ENCODE measurements at regions not wholly inside any gene's neighbourhood (a gene's known extent, or its start where the extent isn't known, plus 50 kb on each side); places are given as distances from the start of the nearest gene placed in this dataset.

- no peaks in the 10 kb centered on the region for H4K20me1 ChIP-seq (ENCODE audit: insufficient read depth, poor library complexity, severe bottlenecking)
- 76% methylated on average over 9 of the region's 9 CpGs for WGBS (ENCODE audit: low lambda C conversion rate, missing lambda C conversion rate)
- no peak overlapping the region for H2AFZ ChIP-seq
Measured at GRCh38 chr15:56805466-56806147, 72.3 kb upstream of the ZNF280D start.

GRCh38 chr15:56804938-56805337 is 71.6 kb upstream of the ZNF280D start:
- Histone ChIP-seq H3K27ac (no peak overlapping the region), H3K4me3 (no peak overlapping the region), H3K9me3 (ENCODE audit: low read depth) (peaks cover 10% of the 10 kb centered on the region), H3K4me2 (no peak overlapping the region), H2AFZ (no peak overlapping the region), H3K9me2 (replicated peaks; ENCODE audit: insufficient read depth) (no peaks in the 10 kb centered on the region), H3K79me2 (no peaks in the 10 kb centered on the region), H4K20me1 (ENCODE audit: insufficient read depth, poor library complexity, severe bottlenecking) (no peaks in the 10 kb centered on the region), H3K4me1 (ENCODE audit: insufficient read depth) (no peaks in the 10 kb centered on the region), H3K27me3 (no peaks in the 10 kb centered on the region), H3K36me3 (replicated peaks; ENCODE audit: insufficient read depth, low read depth) (no peaks in the 10 kb centered on the region)
- DNase-seq (ENCODE audit: low spot score) = no peak
- TF ChIP-seq CTCF (IDR thresholded peaks at IDR 0.05; ENCODE audit: poor library complexity) (no peak), EZH2 (IDR thresholded peaks at IDR 0.05; ENCODE audit: borderline replicate concordance) (no peak)
- WGBS (ENCODE audit: low lambda C conversion rate, missing lambda C conversion rate) = 73% methylated on average over 3 of the region's 3 CpGs

More at GRCh38 chr15:56805466-56806147, 72.3 kb upstream of the ZNF280D start:
- H3K27ac ChIP-seq = no peak overlapping the region
- H3K4me2 ChIP-seq = peak overlapping the region; percentile 27
- no peaks in the 10 kb centered on the region for H3K36me3 ChIP-seq (replicated peaks; ENCODE audit: insufficient read depth, low read depth)
- no peaks in the 10 kb centered on the region for H3K4me1 ChIP-seq (ENCODE audit: insufficient read depth)
- TF ChIP-seq EZH2 (IDR thresholded peaks at IDR 0.05; ENCODE audit: borderline replicate concordance) = no peak
- no peak for TF ChIP-seq EZH2phosphoT487 (IDR thresholded peaks at IDR 0.05; ENCODE audit: low read depth, severe bottlenecking, unreplicated experiment)
- no peak for TF ChIP-seq CTCF (IDR thresholded peaks at IDR 0.05; ENCODE audit: poor library complexity)
- H3K79me2 ChIP-seq = no peaks in the 10 kb centered on the region
- H3K9me3 ChIP-seq (ENCODE audit: low read depth) = peaks cover 10% of the 10 kb centered on the region
- DNase-seq (ENCODE audit: low spot score) = peak; percentile 14
- no peaks in the 10 kb centered on the region for H3K9me2 ChIP-seq (replicated peaks; ENCODE audit: insufficient read depth)
- H3K27me3 ChIP-seq = no peaks in the 10 kb centered on the region
- no peak overlapping the region for H3K4me3 ChIP-seq

GRCh38 chr15:56804279-56804678 is 71.0 kb upstream of the ZNF280D start:
- Histone ChIP-seq H3K4me3 (no peak overlapping the region), H4K20me1 (ENCODE audit: insufficient read depth, poor library complexity, severe bottlenecking) (no peaks in the 10 kb centered on the region), H3K27me3 (no peaks in the 10 kb centered on the region), H3K79me2 (no peaks in the 10 kb centered on the region), H3K9me2 (replicated peaks; ENCODE audit: insufficient read depth) (no peaks in the 10 kb centered on the region), H3K4me2 (no peak overlapping the region), H3K9me3 (ENCODE audit: low read depth) (peaks cover 10% of the 10 kb centered on the region), H2AFZ (no peak overlapping the region), H3K36me3 (replicated peaks; ENCODE audit: insufficient read depth, low read depth) (no peaks in the 10 kb centered on the region), H3K4me1 (ENCODE audit: insufficient read depth) (no peaks in the 10 kb centered on the region), H3K27ac (no peak overlapping the region)
- whole genome bisulfite sequencing (ENCODE audit: low lambda C conversion rate, missing lambda C conversion rate) = 83% methylated on average over 3 of the region's 3 CpGs
- no peak for DNase-seq (ENCODE audit: low spot score)
- TF ChIP-seq EZH2phosphoT487 (IDR thresholded peaks at IDR 0.05; ENCODE audit: low read depth, severe bottlenecking, unreplicated experiment) = no peak
- TF ChIP-seq EZH2 (IDR thresholded peaks at IDR 0.05; ENCODE audit: borderline replicate concordance) = no peak
- no peak for TF ChIP-seq CTCF (IDR thresholded peaks at IDR 0.05; ENCODE audit: poor library complexity)

Measured in hepatocyte (in vitro differentiated cells).